PC-9 (cell line): ENCODE measurements at regions not wholly inside any gene's neighbourhood (a gene's known extent, or its start where the extent isn't known, plus 50 kb on each side); places are given as distances from the start of the nearest gene placed in this dataset.

Source experiments
- EZH2 ChIP-seq: fragments of 200-600 bp; sonication (generic); IDR thresholded peaks from 2 replicates; pipeline ENCODE4 v1.8.0; 2017; ENCODE audit warnings: antibody characterized with exemption, low read depth
- TF ChIP-seq, protein P1 (sequence below): fragments of 200-600 bp; sonication (generic); conservative IDR thresholded peaks from 2 replicates; pipeline ENCODE4 v1.6.1; 2017; ENCODE audit warnings: mixed run types, antibody characterized with exemption, mild to moderate bottlenecking, moderate library complexity

DNA sequence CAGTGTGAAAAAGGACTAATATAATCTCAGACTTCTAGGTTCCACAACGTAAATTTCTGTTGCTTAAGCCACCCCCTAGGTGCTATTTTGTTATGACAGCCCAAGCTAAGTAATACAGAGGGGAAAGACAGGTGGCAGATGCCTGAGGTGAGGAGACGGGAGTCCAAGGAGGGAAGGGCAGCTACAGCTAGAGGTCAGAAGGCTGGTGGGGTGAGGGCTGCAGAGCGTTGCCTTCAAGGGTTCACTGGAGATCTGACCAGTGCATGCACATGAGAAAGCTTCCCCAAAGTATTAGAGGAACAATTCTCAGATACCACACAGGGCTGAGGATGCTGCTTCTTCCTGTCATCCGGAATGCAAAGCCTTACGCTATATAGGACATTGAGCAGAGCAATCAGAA, 104.7 kb upstream of the IRX4 start:
- TF ChIP-seq, protein P1, sequence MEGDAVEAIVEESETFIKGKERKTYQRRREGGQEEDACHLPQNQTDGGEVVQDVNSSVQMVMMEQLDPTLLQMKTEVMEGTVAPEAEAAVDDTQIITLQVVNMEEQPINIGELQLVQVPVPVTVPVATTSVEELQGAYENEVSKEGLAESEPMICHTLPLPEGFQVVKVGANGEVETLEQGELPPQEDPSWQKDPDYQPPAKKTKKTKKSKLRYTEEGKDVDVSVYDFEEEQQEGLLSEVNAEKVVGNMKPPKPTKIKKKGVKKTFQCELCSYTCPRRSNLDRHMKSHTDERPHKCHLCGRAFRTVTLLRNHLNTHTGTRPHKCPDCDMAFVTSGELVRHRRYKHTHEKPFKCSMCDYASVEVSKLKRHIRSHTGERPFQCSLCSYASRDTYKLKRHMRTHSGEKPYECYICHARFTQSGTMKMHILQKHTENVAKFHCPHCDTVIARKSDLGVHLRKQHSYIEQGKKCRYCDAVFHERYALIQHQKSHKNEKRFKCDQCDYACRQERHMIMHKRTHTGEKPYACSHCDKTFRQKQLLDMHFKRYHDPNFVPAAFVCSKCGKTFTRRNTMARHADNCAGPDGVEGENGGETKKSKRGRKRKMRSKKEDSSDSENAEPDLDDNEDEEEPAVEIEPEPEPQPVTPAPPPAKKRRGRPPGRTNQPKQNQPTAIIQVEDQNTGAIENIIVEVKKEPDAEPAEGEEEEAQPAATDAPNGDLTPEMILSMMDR: no peak
- TF ChIP-seq EZH2: no peak
